HEK293 (cell line): ENCODE measurements at regions not wholly inside any gene's neighbourhood (a gene's known extent, or its start where the extent isn't known, plus 50 kb on each side); places are given as distances from the start of the nearest gene placed in this dataset.

Experiments
- CTCF ChIA-PET: fragments of 350-600 bp; formaldehyde crosslinking; extraction: SDS; loops from one replicate; lab custom pipeline; 2021; ENCODE audit warnings: antibody characterized with exemption; lab: Yijun Ruan, JAX
- POLR2A ChIA-PET: fragments of 300-600 bp; formaldehyde crosslinking; extraction: SDS; loops from one replicate; lab custom pipeline; 2020; ENCODE audit warnings: antibody characterized with exemption, inconsistent platforms; lab: Yijun Ruan, JAX
- H3K27ac ChIP-seq: fragments of 200-500 bp; sonication (Bioruptor generic); 2 replicates; pipeline ENCODE4 v1.5.1; 2014; ENCODE audit warnings: low read depth, low read length, control low read depth, inconsistent platforms; ENCODE audit errors: extremely low read depth
- H3K36me3 ChIP-seq, 2 experiments: fragments of 200-500 bp in 1 of 2; sonication (Bioruptor generic) in 1 of 2; 1 replicate in 1 of 2; 2 replicates in 1 of 2; pipeline ENCODE4 v1.5.1; 2014 to 2017; ENCODE audit warnings: inconsistent platforms in 2 of 2, low read length in 2 of 2; ENCODE audit not compliant: control insufficient read depth in 2 of 2, insufficient read depth in 1 of 2
- H3K4me1 ChIP-seq: fragments of 200-500 bp; sonication (Bioruptor generic); 2 replicates; pipeline ENCODE4 v1.5.1; 2014; ENCODE audit warnings: mild to moderate bottlenecking, low read length, inconsistent platforms; ENCODE audit not compliant: control insufficient read depth, insufficient read depth
- H3K4me3 ChIP-seq: 2 replicates; pipeline ENCODE4 v1.5.1; 2011; ENCODE audit warnings: low read depth, mild to moderate bottlenecking, control low read depth, low read length, moderate library complexity
- H3K9me3 ChIP-seq: fragments of 200-500 bp; sonication (Bioruptor generic); 2 replicates; pipeline ENCODE4 v1.5.1; 2014; ENCODE audit warnings: low read depth, low read length, inconsistent platforms; ENCODE audit not compliant: control insufficient read depth, insufficient read depth
- BCL11A ChIP-seq: fragments of 450-650 bp; formaldehyde crosslinking; IDR thresholded peaks from 2 replicates; pipeline ENCODE4 v1.5.1; 2016; ENCODE audit warnings: low read depth, missing biosample characterization, missing genetic modification characterization
- BCL11B ChIP-seq: fragments of 450-650 bp; formaldehyde crosslinking; IDR thresholded peaks from 2 replicates; pipeline ENCODE4 v1.5.1; 2016; ENCODE audit warnings: low read depth, missing biosample characterization, missing genetic modification characterization
- GFI1B ChIP-seq: fragments of 450-650 bp; formaldehyde crosslinking; IDR thresholded peaks from 2 replicates; pipeline ENCODE4 v1.5.1; 2016; ENCODE audit warnings: missing biosample characterization, missing genetic modification characterization
- GLIS1 ChIP-seq: fragments of 450-650 bp; formaldehyde crosslinking; IDR thresholded peaks from 2 replicates; pipeline ENCODE4 v1.5.1; 2016; ENCODE audit warnings: missing biosample characterization, missing genetic modification characterization
- HOXA7 ChIP-seq: sonication (generic); formaldehyde crosslinking; IDR thresholded peaks from 2 replicates; pipeline ENCODE4 v1.8.1; 2022; ENCODE audit warnings: missing genetic modification reagents, borderline replicate concordance
- HOXC10 ChIP-seq: sonication (generic); formaldehyde crosslinking; IDR thresholded peaks from 2 replicates; pipeline ENCODE4 v1.8.1; 2023; ENCODE audit warnings: mild to moderate bottlenecking, missing genetic modification reagents
- IKZF3 ChIP-seq: fragments of 450-650 bp; IDR thresholded peaks from 2 replicates; pipeline ENCODE4 v1.5.0; 2018; ENCODE audit warnings: missing biosample characterization, mild to moderate bottlenecking, missing genetic modification characterization, moderate library complexity
- KLF8 ChIP-seq: fragments of 450-650 bp; formaldehyde crosslinking; IDR thresholded peaks from 2 replicates; pipeline ENCODE4 v1.5.1; 2016; ENCODE audit warnings: missing biosample characterization, missing genetic modification characterization
- MYNN ChIP-seq: fragments of 450-650 bp; formaldehyde crosslinking; IDR thresholded peaks from 2 replicates; pipeline ENCODE4 v1.5.1; 2016; ENCODE audit warnings: missing biosample characterization, missing genetic modification characterization, borderline replicate concordance
- SALL2 ChIP-seq: fragments of 450-650 bp; formaldehyde crosslinking; IDR thresholded peaks from 2 replicates; pipeline ENCODE4 v1.5.0; 2017; ENCODE audit warnings: missing biosample characterization, mild to moderate bottlenecking, missing genetic modification characterization, borderline replicate concordance
- ZBTB20 ChIP-seq: fragments of 450-650 bp; formaldehyde crosslinking; IDR thresholded peaks from 2 replicates; pipeline ENCODE4 v1.5.1; 2016; ENCODE audit warnings: missing biosample characterization, missing genetic modification characterization
- ZBTB21 ChIP-seq: fragments of 450-650 bp; formaldehyde crosslinking; IDR thresholded peaks from 2 replicates; pipeline ENCODE4 v1.5.1; 2017; ENCODE audit warnings: missing biosample characterization, missing genetic modification characterization
- ZNF146 ChIP-seq: fragments of 450-650 bp; formaldehyde crosslinking; IDR thresholded peaks from 2 replicates; pipeline ENCODE4 v1.5.1; 2016; ENCODE audit warnings: missing biosample characterization, missing genetic modification characterization
- ZNF214 ChIP-seq: fragments of 450-650 bp; formaldehyde crosslinking; IDR thresholded peaks from 2 replicates; pipeline ENCODE4 v1.5.1; 2017; ENCODE audit warnings: missing biosample characterization, mild to moderate bottlenecking, missing genetic modification characterization, borderline replicate concordance
- ZNF335 ChIP-seq: fragments of 450-650 bp; formaldehyde crosslinking; conservative IDR thresholded peaks from 2 replicates; pipeline ENCODE4 v1.5.1; 2016; ENCODE audit warnings: missing biosample characterization, missing genetic modification characterization
- ZNF530 ChIP-seq: fragments of 450-650 bp; formaldehyde crosslinking; IDR thresholded peaks from 2 replicates; pipeline ENCODE4 v1.5.1; 2016; ENCODE audit warnings: low read depth, missing biosample characterization, missing genetic modification characterization
- ZNF544 ChIP-seq: fragments of 450-650 bp; formaldehyde crosslinking; IDR thresholded peaks from 2 replicates; pipeline ENCODE4 v1.5.0; 2017; ENCODE audit warnings: missing biosample characterization, missing genetic modification characterization
- ZNF560 ChIP-seq: fragments of 450-650 bp; formaldehyde crosslinking; IDR thresholded peaks from 2 replicates; pipeline ENCODE4 v1.5.1; 2017; ENCODE audit warnings: missing biosample characterization, missing genetic modification characterization, borderline replicate concordance
- ZNF626 ChIP-seq: fragments of 450-650 bp; sonication (Bioruptor Pico); formaldehyde crosslinking; IDR thresholded peaks from 2 replicates; pipeline ENCODE4 v1.5.1; 2018; ENCODE audit warnings: missing biosample characterization, missing genetic modification characterization, inconsistent platforms
- ZNF660 ChIP-seq: fragments of 450-650 bp; IDR thresholded peaks from 2 replicates; pipeline ENCODE4 v1.5.1; 2018; ENCODE audit warnings: missing biosample characterization, mild to moderate bottlenecking, missing genetic modification characterization
- ZNF677 ChIP-seq: fragments of 450-650 bp; IDR thresholded peaks from 2 replicates; pipeline ENCODE4 v1.5.0; 2018; ENCODE audit warnings: missing biosample characterization, mild to moderate bottlenecking, missing genetic modification characterization, moderate library complexity
- ZNF76 ChIP-seq: fragments of 450-650 bp; formaldehyde crosslinking; IDR thresholded peaks from 2 replicates; pipeline ENCODE4; 2016; ENCODE audit warnings: low read depth, missing biosample characterization, missing genetic modification characterization, borderline replicate concordance
- ZNF791 ChIP-seq: fragments of 450-650 bp; formaldehyde crosslinking; IDR thresholded peaks from 2 replicates; pipeline ENCODE4 v1.5.1; 2016; ENCODE audit warnings: missing biosample characterization, missing genetic modification characterization
- TF ChIP-seq, protein P1 (sequence below): fragments of 450-650 bp; formaldehyde crosslinking; IDR thresholded peaks from 2 replicates; pipeline ENCODE4 v1.5.1; 2017; ENCODE audit warnings: missing biosample characterization, missing genetic modification characterization
- TF ChIP-seq, protein P2 (sequence below): fragments of 450-650 bp; formaldehyde crosslinking; IDR thresholded peaks from 2 replicates; pipeline ENCODE4 v1.5.1; 2016; ENCODE audit warnings: missing biosample characterization, missing genetic modification characterization, low read depth
- TF ChIP-seq, protein P3 (sequence below): fragments of 450-650 bp; formaldehyde crosslinking; IDR thresholded peaks from 2 replicates; pipeline ENCODE4 v1.5.1; 2016; ENCODE audit warnings: missing biosample characterization, missing genetic modification characterization
- TF ChIP-seq, protein P4 (sequence below): fragments of 450-650 bp; formaldehyde crosslinking; IDR thresholded peaks from 2 replicates; pipeline ENCODE4 v1.5.1; 2016; ENCODE audit warnings: missing biosample characterization, missing genetic modification characterization, borderline replicate concordance

DNA sequence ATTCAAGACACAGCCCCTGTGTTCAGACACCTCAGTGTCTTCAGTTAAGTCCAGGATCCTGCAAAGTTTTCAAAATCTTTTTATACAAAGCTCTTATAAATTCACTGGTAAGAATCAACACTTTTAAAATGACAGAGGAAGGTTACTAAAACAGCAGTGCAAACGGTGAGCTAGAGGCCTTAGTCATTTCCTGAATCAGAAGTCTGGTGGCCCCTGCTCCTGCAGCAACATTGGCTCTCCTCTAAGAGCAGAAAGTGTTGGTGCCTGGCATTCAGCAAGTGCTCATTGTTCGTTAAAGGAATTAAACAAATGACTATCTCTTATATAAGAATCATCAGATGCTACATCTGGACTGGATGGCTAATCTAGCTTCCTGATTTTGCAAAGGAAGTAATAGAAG lies 282.9 kb downstream of the PTGER3 start (continued):
- no peak for TF ChIP-seq ZNF560 (tag by site-specific recombination)
- no peak for TF ChIP-seq ZNF544
- TF ChIP-seq ZNF791 (tag by site-specific recombination), result no peak
- TF ChIP-seq, protein P1, sequence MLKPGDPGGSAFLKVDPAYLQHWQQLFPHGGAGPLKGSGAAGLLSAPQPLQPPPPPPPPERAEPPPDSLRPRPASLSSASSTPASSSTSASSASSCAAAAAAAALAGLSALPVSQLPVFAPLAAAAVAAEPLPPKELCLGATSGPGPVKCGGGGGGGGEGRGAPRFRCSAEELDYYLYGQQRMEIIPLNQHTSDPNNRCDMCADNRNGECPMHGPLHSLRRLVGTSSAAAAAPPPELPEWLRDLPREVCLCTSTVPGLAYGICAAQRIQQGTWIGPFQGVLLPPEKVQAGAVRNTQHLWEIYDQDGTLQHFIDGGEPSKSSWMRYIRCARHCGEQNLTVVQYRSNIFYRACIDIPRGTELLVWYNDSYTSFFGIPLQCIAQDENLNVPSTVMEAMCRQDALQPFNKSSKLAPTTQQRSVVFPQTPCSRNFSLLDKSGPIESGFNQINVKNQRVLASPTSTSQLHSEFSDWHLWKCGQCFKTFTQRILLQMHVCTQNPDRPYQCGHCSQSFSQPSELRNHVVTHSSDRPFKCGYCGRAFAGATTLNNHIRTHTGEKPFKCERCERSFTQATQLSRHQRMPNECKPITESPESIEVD (tag by site-specific recombination), result no peak
- TF ChIP-seq, protein P2, sequence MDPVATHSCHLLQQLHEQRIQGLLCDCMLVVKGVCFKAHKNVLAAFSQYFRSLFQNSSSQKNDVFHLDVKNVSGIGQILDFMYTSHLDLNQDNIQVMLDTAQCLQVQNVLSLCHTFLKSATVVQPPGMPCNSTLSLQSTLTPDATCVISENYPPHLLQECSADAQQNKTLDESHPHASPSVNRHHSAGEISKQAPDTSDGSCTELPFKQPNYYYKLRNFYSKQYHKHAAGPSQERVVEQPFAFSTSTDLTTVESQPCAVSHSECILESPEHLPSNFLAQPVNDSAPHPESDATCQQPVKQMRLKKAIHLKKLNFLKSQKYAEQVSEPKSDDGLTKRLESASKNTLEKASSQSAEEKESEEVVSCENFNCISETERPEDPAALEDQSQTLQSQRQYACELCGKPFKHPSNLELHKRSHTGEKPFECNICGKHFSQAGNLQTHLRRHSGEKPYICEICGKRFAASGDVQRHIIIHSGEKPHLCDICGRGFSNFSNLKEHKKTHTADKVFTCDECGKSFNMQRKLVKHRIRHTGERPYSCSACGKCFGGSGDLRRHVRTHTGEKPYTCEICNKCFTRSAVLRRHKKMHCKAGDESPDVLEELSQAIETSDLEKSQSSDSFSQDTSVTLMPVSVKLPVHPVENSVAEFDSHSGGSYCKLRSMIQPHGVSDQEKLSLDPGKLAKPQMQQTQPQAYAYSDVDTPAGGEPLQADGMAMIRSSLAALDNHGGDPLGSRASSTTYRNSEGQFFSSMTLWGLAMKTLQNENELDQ (tag by site-specific recombination), result no peak
- no peak for TF ChIP-seq MYNN
- TF ChIP-seq ZBTB20, result no peak
- no peak for TF ChIP-seq ZNF214 (tag by site-specific recombination)
- TF ChIP-seq, all 188 proteins: peak for 0

DNA sequence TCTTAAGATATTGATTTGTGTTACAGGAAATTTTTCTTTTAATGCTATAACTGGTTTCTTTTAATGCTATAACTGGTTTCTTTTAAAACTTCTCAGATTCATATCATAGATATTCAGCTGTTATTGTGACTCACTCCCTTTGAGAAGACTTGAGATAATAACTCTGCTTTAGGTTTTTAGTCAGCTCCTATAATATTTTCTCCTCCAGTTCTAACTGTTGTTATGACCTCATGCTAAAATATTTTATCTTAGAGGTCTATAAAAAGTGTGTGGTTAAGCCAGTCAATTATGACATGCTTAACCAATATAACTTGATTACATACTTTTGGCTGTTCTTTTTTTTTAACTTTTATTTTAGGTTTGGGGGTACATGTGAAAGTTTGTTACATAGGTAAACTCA lies 280.2 kb downstream of the PTGER3 start:
- TF ChIP-seq BCL11B (no peak), ZNF626 (no peak), ZNF660 (tag by site-specific recombination) (no peak), GLIS1 (tag by site-specific recombination) (no peak), ZBTB21 (no peak), KLF8 (tag by site-specific recombination) (no peak), ZNF677 (tag by site-specific recombination) (no peak), HOXC10 (CRISPR knock-in tag) (no peak), ZNF335 (tag by site-specific recombination) (no peak), GFI1B (tag by site-specific recombination) (no peak), ZNF530 (tag by site-specific recombination) (no peak), IKZF3 (tag by site-specific recombination) (no peak), HOXA7 (CRISPR knock-in tag) (no peak), ZNF146 (no peak), BCL11A (tag by site-specific recombination) (no peak), ZNF76 (tag by site-specific recombination) (no peak), SALL2 (tag by site-specific recombination) (no peak)
- TF ChIP-seq, protein P3, sequence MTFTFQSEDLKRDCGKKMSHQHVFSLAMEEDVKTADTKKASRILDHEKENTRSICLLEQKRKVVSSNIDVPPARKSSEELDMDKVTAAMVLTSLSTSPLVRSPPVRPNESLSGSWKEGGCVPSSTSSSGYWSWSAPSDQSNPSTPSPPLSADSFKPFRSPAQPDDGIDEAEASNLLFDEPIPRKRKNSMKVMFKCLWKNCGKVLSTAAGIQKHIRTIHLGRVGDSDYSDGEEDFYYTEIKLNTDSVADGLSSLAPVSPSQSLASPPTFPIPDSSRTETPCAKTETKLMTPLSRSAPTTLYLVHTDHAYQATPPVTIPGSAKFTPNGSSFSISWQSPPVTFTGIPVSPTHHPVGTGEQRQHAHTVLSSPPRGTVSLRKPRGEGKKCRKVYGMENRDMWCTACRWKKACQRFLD (tag by site-specific recombination), result no peak
- TF ChIP-seq, protein P4, sequence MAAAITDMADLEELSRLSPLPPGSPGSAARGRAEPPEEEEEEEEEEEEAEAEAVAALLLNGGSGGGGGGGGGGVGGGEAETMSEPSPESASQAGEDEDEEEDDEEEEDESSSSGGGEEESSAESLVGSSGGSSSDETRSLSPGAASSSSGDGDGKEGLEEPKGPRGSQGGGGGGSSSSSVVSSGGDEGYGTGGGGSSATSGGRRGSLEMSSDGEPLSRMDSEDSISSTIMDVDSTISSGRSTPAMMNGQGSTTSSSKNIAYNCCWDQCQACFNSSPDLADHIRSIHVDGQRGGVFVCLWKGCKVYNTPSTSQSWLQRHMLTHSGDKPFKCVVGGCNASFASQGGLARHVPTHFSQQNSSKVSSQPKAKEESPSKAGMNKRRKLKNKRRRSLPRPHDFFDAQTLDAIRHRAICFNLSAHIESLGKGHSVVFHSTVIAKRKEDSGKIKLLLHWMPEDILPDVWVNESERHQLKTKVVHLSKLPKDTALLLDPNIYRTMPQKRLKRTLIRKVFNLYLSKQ (tag by site-specific recombination), result no peak
- no peaks in the 10 kb centered on the region for H3K9me3 ChIP-seq
- POLR2A ChIA-PET, result no interaction called here
- no peaks in the 10 kb centered on the region for H3K4me1 ChIP-seq
- H3K27ac ChIP-seq, result no peak overlapping the region
- no peaks in the 10 kb centered on the region for H3K36me3 ChIP-seq
- CTCF ChIA-PET, result interaction anchor here (0.6 kb wide), 1 partner anchor 224 kb away, joined by 5 read pairs; no protein-coding TSS in a partner anchor
- no peak overlapping the region for H3K4me3 ChIP-seq
